Activated T-helper 1 cell treated with anti-CD3 and anti-CD28 coated beads, Interleukin-12 subunit alpha, Interleukin-12 subunit beta, Interleukin-2, Interleukin-4 antibody, amounts not matched to agents 30 ng/mL and 10 ng/mL and 1 ng/mL, durations not matched to agents 14 hours and 24 hours and 36 hours (primary cell): ENCODE measurements at regions not wholly inside any gene's neighbourhood (a gene's known extent, or its start where the extent isn't known, plus 50 kb on each side); places are given as distances from the start of the nearest gene placed in this dataset.

Experiments used
- DNase-seq: peaks from one replicate; pipeline ENCODE4 v3.0.0; 2021; ENCODE audit warnings: low spot score
- H3K27ac Mint-ChIP-seq: one replicate; pipeline ENCODE4 v1.8.0; 2021; ENCODE audit warnings: mild to moderate bottlenecking, mixed read lengths
- H3K27me3 Mint-ChIP-seq: one replicate; pipeline ENCODE4 v1.8.0; 2022; ENCODE audit warnings: mild to moderate bottlenecking, moderate library complexity, mixed read lengths; ENCODE audit not compliant: insufficient read depth
- H3K36me3 Mint-ChIP-seq: one replicate; pipeline ENCODE4 v1.8.0; 2021; ENCODE audit warnings: low read depth, mixed read lengths
- H3K4me1 Mint-ChIP-seq: one replicate; pipeline ENCODE4 v1.8.0; 2021; ENCODE audit warnings: low read depth, mixed read lengths
- H3K4me3 Mint-ChIP-seq: one replicate; pipeline ENCODE4 v1.8.0; 2021; ENCODE audit warnings: mild to moderate bottlenecking, moderate library complexity, mixed read lengths
- H3K9me3 Mint-ChIP-seq: one replicate; pipeline ENCODE4 v1.8.0; 2021; ENCODE audit warnings: mixed read lengths
- intact Hi-C: fragments of 100-400 bp; cut with micrococcal nuclease; formaldehyde crosslinking; loops from one replicate; pipeline ENCODE4 v1.15.1; 2024

DNA sequence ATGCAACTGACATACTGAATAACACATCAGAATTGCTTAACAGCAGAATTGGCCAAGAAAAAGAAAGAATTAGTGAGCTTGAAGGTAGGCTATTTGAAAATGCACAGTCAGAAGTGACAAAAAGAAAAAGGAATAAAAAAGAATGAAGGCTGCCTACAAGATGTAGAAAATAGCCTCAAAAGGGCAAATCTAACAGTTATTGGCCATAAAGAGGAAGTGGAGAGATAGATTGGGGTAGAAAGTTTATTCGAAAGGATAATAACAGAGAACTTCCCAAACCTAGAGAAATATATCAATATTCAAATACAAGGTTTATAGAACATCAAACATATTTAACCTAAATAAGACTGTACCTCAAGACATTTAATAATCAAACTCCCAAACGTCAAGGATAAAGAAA is 67.5 kb downstream of the ATP6V1G3 start:
- Mint-ChIP-seq H3K27ac (no peak overlapping the region), H3K4me3 (no peak overlapping the region), H3K36me3 (peaks cover 6% of the 10 kb centered on the region), H3K9me3 (peaks cover 18% of the 10 kb centered on the region), H3K4me1 (no peaks in the 10 kb centered on the region), H3K27me3 (peaks cover 10% of the 10 kb centered on the region)
- DNase-seq = no peak
- intact Hi-C loops = no loop called here

GRCh38 chr1:198472119-198472518 is 68.4 kb downstream of the ATP6V1G3 start:
- intact Hi-C loops = no loop called here
- H3K9me3 Mint-ChIP-seq = peaks cover 18% of the 10 kb centered on the region
- no peaks in the 10 kb centered on the region for H3K4me1 Mint-ChIP-seq
- H3K4me3 Mint-ChIP-seq = no peak overlapping the region
- H3K27ac Mint-ChIP-seq = no peak overlapping the region
- H3K27me3 Mint-ChIP-seq = peaks cover 7% of the 10 kb centered on the region
- H3K36me3 Mint-ChIP-seq = peaks cover 5% of the 10 kb centered on the region
- DNase-seq = no peak

DNA sequence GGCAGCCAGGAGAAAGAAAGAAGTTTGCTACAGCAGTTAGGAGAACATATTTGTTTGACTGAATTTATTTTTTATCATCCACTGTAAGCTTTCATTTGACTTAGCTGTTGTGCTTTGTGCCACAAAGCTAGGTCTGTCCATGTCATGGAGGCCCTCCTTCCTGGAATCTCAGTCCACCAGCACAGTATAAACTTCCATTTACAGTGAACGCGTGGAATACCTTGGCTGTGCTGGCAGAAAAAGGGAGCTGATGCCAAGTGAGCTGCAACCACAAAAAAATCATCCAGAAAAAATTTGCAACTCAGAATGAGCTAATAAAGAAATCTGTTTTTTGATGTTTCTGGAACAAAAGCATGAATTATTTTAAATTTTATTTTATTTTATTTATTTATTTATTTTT is 72.6 kb downstream of the ATP6V1G3 start:
- no peak for DNase-seq
- no peaks in the 10 kb centered on the region for H3K27me3 Mint-ChIP-seq
- no peaks in the 10 kb centered on the region for H3K9me3 Mint-ChIP-seq
- intact Hi-C loops = loop anchor here (5.0 kb wide), 4 partner anchors 154 to 556 kb away; partner anchors contain the start of gene PTPRC
- H3K4me3 Mint-ChIP-seq = no peak overlapping the region
- no peak overlapping the region for H3K27ac Mint-ChIP-seq
- peaks cover 13% of the 10 kb centered on the region for H3K4me1 Mint-ChIP-seq
- no peaks in the 10 kb centered on the region for H3K36me3 Mint-ChIP-seq

DNA sequence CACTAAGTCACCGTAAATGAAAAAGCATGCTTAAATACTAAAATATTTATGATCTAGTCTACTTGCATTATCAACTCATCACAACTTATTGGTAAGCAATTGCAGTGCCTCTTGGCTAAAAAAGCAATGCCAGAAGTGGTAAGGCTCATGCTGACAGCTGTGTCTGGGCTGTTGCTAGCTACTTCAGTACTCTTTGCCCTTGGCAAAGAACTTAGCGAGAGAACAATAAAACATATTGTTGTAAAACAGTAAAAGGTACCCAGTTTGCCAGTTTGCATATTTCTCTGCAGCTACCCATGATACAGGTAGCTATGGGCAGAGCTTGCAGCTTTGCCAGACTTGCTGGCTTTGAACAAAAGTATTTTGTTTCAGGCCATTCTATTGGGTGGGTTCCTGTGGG is 73.1 kb downstream of the ATP6V1G3 start:
- peaks cover 13% of the 10 kb centered on the region for H3K4me1 Mint-ChIP-seq

DNA sequence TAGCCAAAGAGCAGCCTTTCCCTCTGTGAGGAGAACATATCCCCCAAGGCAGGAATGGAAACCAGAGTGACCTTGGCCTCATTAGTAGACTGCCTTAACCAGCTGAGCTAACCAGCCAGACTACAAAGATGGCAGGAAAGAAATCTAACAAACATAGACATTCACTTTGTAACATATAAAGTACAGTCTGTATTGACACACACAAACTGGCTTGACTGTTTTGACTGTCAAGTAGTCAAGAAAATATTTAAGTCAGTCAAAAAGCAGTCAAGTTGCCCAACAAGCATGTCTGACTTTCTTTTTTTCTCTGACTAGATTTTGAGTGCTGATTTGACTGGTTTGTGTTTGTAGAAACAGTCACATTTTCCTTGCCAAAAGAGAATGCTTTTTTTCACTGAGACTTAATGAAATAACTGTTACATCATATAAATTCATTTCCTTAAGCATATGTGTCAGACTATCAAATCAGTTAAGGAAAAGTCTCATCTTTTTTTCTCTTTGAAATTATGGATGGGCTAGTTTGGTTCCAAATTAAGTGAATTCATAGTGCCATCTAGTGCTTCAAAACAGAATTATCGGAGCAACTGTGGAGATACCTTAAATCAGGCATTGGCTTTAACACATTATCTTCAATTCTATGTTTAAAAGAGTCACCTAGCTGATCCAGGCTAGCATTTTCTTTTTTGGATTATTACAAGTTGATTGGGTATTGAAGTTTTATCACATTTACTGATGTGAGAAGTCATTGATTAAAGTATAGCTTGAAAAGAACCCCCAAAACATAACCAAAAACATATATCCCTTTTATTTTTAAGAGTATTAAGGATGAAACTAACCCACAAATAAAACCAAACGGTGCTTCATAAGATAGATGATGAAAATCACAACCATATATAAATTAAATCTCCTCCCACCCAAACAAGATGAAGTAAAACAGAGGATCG is 75.0 kb downstream of the ATP6V1G3 start:
- no peaks in the 10 kb centered on the region for H3K27me3 Mint-ChIP-seq
- no peaks in the 10 kb centered on the region for H3K36me3 Mint-ChIP-seq
- no peak for DNase-seq
- H3K9me3 Mint-ChIP-seq = no peaks in the 10 kb centered on the region
- intact Hi-C loops = loop anchor here (1.0 to 5.0 kb wide), 11 partner anchors 55 to 944 kb away; partner anchors contain the start of genes NEK7 and PTPRC
- H3K4me3 Mint-ChIP-seq = no peak overlapping the region
- no peak overlapping the region for H3K27ac Mint-ChIP-seq
- peaks cover 13% of the 10 kb centered on the region for H3K4me1 Mint-ChIP-seq

More for the DNA sequence above, 73.1 kb downstream of the ATP6V1G3 start:
- Mint-ChIP-seq H3K36me3 (no peaks in the 10 kb centered on the region), H3K27me3 (no peaks in the 10 kb centered on the region), H3K27ac (no peak overlapping the region), H3K9me3 (no peaks in the 10 kb centered on the region), H3K4me3 (no peak overlapping the region)
- DNase-seq = no peak
- intact Hi-C loops = loop anchor here (5.0 kb wide), 4 partner anchors 155 to 555 kb away; partner anchors contain the start of gene PTPRC

GRCh38 chr1:198463709-198464108 is 76.8 kb downstream of the ATP6V1G3 start:
- Mint-ChIP-seq H3K27ac (no peak overlapping the region), H3K4me3 (no peak overlapping the region), H3K27me3 (no peaks in the 10 kb centered on the region), H3K4me1 (peaks cover 13% of the 10 kb centered on the region), H3K9me3 (no peaks in the 10 kb centered on the region), H3K36me3 (no peaks in the 10 kb centered on the region)
- intact Hi-C loops = loop anchor here (2.0 kb wide), 3 partner anchors 57 to 849 kb away; partner anchors contain the start of gene NEK7
- DNase-seq = no peak

DNA sequence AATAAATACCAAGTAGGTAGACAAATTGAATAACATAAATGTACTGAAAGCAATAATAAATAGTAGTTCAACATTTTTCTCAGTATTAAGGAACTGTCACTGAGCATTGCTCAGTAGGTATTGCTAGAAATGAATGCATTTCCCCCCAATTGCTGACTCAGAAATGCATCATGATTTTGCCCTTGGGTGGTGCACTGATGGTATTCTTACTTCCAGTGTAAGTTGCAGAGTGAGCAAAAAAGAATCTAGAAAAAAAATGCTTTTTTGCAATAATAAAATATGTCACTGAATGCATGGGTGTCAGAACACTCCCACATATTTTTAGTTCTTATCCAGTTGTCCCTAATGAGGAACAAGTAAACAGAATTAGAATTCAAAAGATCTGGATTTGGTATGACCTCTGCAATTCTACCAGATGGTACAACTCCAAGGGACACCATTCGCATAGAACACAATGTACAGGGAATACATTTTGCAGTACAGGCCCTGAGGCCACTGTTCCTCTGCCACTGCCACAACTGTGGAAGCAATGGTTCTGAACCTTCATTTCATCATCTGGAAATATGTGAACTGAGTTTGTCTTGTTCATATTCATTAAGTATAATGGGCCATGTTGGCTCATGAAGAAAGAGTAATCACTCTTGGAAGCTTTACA is 78.0 kb downstream of the ATP6V1G3 start:
- Mint-ChIP-seq H3K27ac (no peak overlapping the region), H3K4me3 (no peak overlapping the region), H3K27me3 (no peaks in the 10 kb centered on the region), H3K9me3 (no peaks in the 10 kb centered on the region), H3K4me1 (peaks cover 13% of the 10 kb centered on the region), H3K36me3 (no peaks in the 10 kb centered on the region)
- DNase-seq = no peak
- intact Hi-C loops = no loop called here

DNA sequence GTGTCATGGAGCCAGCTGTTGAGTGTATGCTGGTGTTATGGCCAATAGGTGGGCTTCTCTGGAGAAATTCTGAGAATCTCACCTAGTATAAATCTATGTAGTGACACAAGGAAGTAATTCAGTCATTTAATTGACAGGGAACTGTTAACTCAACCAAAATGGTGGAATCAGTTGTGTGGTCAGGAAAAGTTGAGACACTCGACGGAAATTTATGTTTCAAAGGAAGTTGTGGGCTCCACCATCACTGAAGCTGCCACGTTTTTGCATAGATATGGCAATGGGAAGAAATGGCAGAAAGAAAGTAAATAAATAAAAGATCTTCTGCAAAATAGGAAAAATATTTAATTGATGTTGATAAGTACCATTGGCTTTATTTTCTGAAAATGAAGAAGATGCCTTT is 84.5 kb downstream of the ATP6V1G3 start:
- intact Hi-C loops = no loop called here
- Mint-ChIP-seq H3K27me3 (no peaks in the 10 kb centered on the region), H3K4me1 (no peaks in the 10 kb centered on the region), H3K27ac (no peak overlapping the region), H3K9me3 (no peaks in the 10 kb centered on the region), H3K36me3 (no peaks in the 10 kb centered on the region), H3K4me3 (no peak overlapping the region)
- no peak for DNase-seq

GRCh38 chr1:198449727-198450433 is 90.6 kb downstream of the ATP6V1G3 start:
- Mint-ChIP-seq H3K4me1 (no peaks in the 10 kb centered on the region), H3K27me3 (peaks cover 3% of the 10 kb centered on the region), H3K27ac (no peak overlapping the region), H3K4me3 (no peak overlapping the region), H3K36me3 (no peaks in the 10 kb centered on the region), H3K9me3 (no peaks in the 10 kb centered on the region)
- intact Hi-C loops = no loop called here
- no peak for DNase-seq

DNA sequence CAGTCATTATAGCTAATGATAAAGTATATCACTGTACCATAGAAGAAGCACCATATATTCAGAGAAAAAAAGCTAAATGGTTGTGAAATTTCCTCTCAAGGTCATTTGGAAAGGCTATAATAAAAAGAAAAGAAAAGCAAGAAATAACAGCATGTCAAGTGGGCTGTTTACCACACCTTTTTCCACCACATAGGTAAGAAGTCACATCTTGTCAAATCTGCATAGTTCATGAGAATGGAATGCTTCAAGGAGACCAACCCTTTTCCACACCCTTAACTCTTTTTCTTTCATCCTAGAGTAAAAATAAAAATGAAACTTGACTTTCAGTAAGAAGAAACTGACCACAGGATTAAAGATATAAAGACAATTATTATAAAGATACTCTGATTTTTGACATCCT is 91.2 kb downstream of the ATP6V1G3 start:
- Mint-ChIP-seq H3K4me1 (no peaks in the 10 kb centered on the region), H3K27me3 (peaks cover 3% of the 10 kb centered on the region), H3K36me3 (no peaks in the 10 kb centered on the region), H3K9me3 (no peaks in the 10 kb centered on the region), H3K4me3 (no peak overlapping the region), H3K27ac (no peak overlapping the region)
- intact Hi-C loops = no loop called here
- DNase-seq = no peak

DNA sequence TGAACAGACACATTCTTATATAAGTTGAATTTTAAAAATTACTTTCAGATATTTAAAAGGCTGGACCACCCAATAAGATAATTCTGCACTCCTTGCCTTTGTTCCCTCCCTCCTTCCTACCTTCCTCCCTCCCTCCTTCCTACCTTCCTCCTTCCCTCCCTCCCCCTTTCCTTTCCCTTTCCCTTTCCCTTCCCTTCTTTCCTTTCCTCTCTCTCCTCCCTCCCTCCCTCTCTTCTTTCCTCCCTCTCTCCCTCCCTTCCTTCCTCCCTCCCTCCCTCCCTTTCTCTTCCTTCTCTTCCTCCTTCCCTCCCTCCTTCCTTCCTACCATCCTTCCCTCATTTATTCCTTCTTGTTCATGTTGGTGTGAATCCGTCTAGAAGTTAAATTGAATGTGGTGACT is 93.0 kb downstream of the ATP6V1G3 start:
- Mint-ChIP-seq H3K4me3 (no peak overlapping the region), H3K27me3 (peaks cover 3% of the 10 kb centered on the region), H3K36me3 (no peaks in the 10 kb centered on the region), H3K27ac (no peak overlapping the region), H3K4me1 (no peaks in the 10 kb centered on the region), H3K9me3 (no peaks in the 10 kb centered on the region)
- DNase-seq = no peak
- intact Hi-C loops = no loop called here

- Mint-ChIP-seq H3K9me3 (no peaks in the 10 kb centered on the region), H3K27ac (no peak overlapping the region), H3K27me3 (peaks cover 5% of the 10 kb centered on the region), H3K36me3 (no peaks in the 10 kb centered on the region), H3K4me3 (no peak overlapping the region), H3K4me1 (no peaks in the 10 kb centered on the region)
- no peak for DNase-seq
- intact Hi-C loops = no loop called here
Measured at GRCh38 chr1:198445872-198446271, 94.6 kb downstream of the ATP6V1G3 start.

GRCh38 chr1:198444792-198445191 is 95.7 kb downstream of the ATP6V1G3 start:
- H3K4me3 Mint-ChIP-seq = no peak overlapping the region
- peaks cover 5% of the 10 kb centered on the region for H3K27me3 Mint-ChIP-seq
- intact Hi-C loops = no loop called here
- H3K27ac Mint-ChIP-seq = no peak overlapping the region
- no peaks in the 10 kb centered on the region for H3K9me3 Mint-ChIP-seq
- H3K36me3 Mint-ChIP-seq = no peaks in the 10 kb centered on the region
- no peaks in the 10 kb centered on the region for H3K4me1 Mint-ChIP-seq
- no peak for DNase-seq
